DMS153 (cell line): ENCODE measurements at regions not wholly inside any gene's neighbourhood (a gene's known extent, or its start where the extent isn't known, plus 50 kb on each side); places are given as distances from the start of the nearest gene placed in this dataset.
"Not testable (repeated sequence)": the region's sequence is repeated elsewhere in the genome, so short reads cannot be mapped to it uniquely, and the experiment has no call there.

Source experiments
- DNase-seq: peaks from one replicate; lab custom pipeline; 2025; lab: John Stamatoyannopoulos, UW

- no peak for DNase-seq
Measured at GRCh38 chr10:109405338-109405737, 518.0 kb downstream of the XPNPEP1 start.

GRCh38 chr10:109403551-109403950 is 519.8 kb downstream of the XPNPEP1 start:
- DNase-seq = no peak

GRCh38 chr10:109393425-109393824 is 529.9 kb downstream of the XPNPEP1 start:
- no peak for DNase-seq

- DNase-seq = no peak
Measured at GRCh38 chr10:109386921-109387320, 536.4 kb downstream of the XPNPEP1 start.

GRCh38 chr10:109386101-109386500 is 537.2 kb downstream of the XPNPEP1 start:
- DNase-seq = no peak

GRCh38 chr10:109379186-109379585 is 544.1 kb downstream of the XPNPEP1 start:
- DNase-seq = no peak

GRCh38 chr10:109374215-109374614 is 549.1 kb downstream of the XPNPEP1 start:
- DNase-seq = no peak

- no peak for DNase-seq
Measured at GRCh38 chr10:109359316-109359715, 564.0 kb downstream of the XPNPEP1 start.

- no peak for DNase-seq
Measured at GRCh38 chr10:109358325-109358724, 565.0 kb downstream of the XPNPEP1 start.

- no peak for DNase-seq
Measured at GRCh38 chr10:109348324-109348723, 575.0 kb downstream of the XPNPEP1 start.

GRCh38 chr10:109343293-109343692 is 580.0 kb downstream of the XPNPEP1 start:
- DNase-seq = no peak

GRCh38 chr10:109341986-109342385 is 581.3 kb downstream of the XPNPEP1 start:
- no peak for DNase-seq

GRCh38 chr10:109328001-109328400 is 595.3 kb downstream of the XPNPEP1 start:
- no peak for DNase-seq

GRCh38 chr10:109327266-109327665 is 596.0 kb downstream of the XPNPEP1 start:
- DNase-seq = no peak

- no peak for DNase-seq
Measured at GRCh38 chr10:109324721-109325120, 598.6 kb downstream of the XPNPEP1 start.

GRCh38 chr10:109317746-109318366 is 605.5 kb downstream of the XPNPEP1 start:
- DNase-seq = no peak

GRCh38 chr10:109314016-109314415 is 609.3 kb downstream of the XPNPEP1 start:
- DNase-seq = not testable (repeated sequence)

- not testable (repeated sequence) for DNase-seq
Measured at GRCh38 chr10:109312555-109312954, 610.8 kb downstream of the XPNPEP1 start.

- no peak for DNase-seq
Measured at GRCh38 chr10:109308971-109309370, 614.3 kb downstream of the XPNPEP1 start.

- DNase-seq = not testable (repeated sequence)
Measured at GRCh38 chr10:109307102-109307501, 616.2 kb downstream of the XPNPEP1 start.

- no peak for DNase-seq
Measured at GRCh38 chr10:109306698-109307097, 616.6 kb downstream of the XPNPEP1 start.

- no peak for DNase-seq
Measured at GRCh38 chr10:109287858-109288257, 635.5 kb downstream of the XPNPEP1 start.

GRCh38 chr10:109282510-109282909 is 640.8 kb downstream of the XPNPEP1 start:
- DNase-seq = no peak

- no peak for DNase-seq
Measured at GRCh38 chr10:109281347-109281746, 642.0 kb downstream of the XPNPEP1 start.
